WERI-Rb-1 (cell line): ENCODE measurements at regions not wholly inside any gene's neighbourhood (a gene's known extent, or its start where the extent isn't known, plus 50 kb on each side); places are given as distances from the start of the nearest gene placed in this dataset.

Source experiments
- DNase-seq: peaks from one replicate; pipeline ENCODE4 v3.0.0-alpha.2; 2020
- H3K27ac ChIP-seq: fragments of 250-450 bp; sonication (Bioruptor Pico); 2 replicates; pipeline ENCODE4 v1.5.1; 2020; ENCODE audit warnings: mild to moderate bottlenecking, moderate library complexity
- H3K27me3 ChIP-seq: fragments of 250-450 bp; sonication (Bioruptor Pico); 2 replicates; pipeline ENCODE4 v1.5.1; 2021; ENCODE audit warnings: mild to moderate bottlenecking, low read depth, moderate library complexity; ENCODE audit not compliant: insufficient read depth, severe bottlenecking
- H3K36me3 ChIP-seq: fragments of 250-450 bp; sonication (Bioruptor Pico); 2 replicates; pipeline ENCODE4 v1.5.1; 2020; ENCODE audit warnings: mild to moderate bottlenecking, moderate library complexity
- H3K4me3 ChIP-seq: 2 replicates; pipeline ENCODE4 v1.5.1; 2011; ENCODE audit warnings: low read depth, mild to moderate bottlenecking, control low read depth, low read length
- H3K9me3 ChIP-seq: fragments of 250-450 bp; sonication (Bioruptor Pico); 2 replicates; pipeline ENCODE4 v1.5.1; 2021; ENCODE audit warnings: mild to moderate bottlenecking, moderate library complexity; ENCODE audit not compliant: severe bottlenecking
- TF ChIP-seq, protein P1 (sequence below): IDR thresholded peaks from 2 replicates; pipeline ENCODE4 v1.5.1; 2011; ENCODE audit warnings: low read depth, mild to moderate bottlenecking, control low read depth, inconsistent platforms, low read length

DNA sequence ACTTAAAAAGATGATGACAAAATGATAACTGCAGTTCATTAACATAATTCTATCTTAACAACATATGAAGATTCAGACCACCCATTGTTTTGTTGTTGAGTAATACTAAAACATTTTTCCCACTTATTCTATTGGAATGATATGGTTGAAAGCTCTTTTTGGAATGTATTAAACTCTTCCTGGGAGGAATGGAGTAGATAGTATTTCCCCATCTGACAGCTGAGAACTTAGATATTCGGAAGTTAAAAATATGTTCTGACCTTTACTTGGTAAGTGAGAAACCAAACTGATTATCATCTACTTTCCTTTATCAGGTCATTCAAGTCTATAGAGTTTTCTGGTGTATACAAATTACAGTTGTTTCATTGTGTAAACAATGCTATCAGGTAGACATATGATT lies 452.9 kb downstream of the CSNK1G3 start:
- Histone ChIP-seq H3K27ac (no peak overlapping the region), H3K4me3 (no peak overlapping the region), H3K36me3 (no peaks in the 10 kb centered on the region), H3K9me3 (no peaks in the 10 kb centered on the region), H3K27me3 (no peaks in the 10 kb centered on the region)
- TF ChIP-seq, protein P1, sequence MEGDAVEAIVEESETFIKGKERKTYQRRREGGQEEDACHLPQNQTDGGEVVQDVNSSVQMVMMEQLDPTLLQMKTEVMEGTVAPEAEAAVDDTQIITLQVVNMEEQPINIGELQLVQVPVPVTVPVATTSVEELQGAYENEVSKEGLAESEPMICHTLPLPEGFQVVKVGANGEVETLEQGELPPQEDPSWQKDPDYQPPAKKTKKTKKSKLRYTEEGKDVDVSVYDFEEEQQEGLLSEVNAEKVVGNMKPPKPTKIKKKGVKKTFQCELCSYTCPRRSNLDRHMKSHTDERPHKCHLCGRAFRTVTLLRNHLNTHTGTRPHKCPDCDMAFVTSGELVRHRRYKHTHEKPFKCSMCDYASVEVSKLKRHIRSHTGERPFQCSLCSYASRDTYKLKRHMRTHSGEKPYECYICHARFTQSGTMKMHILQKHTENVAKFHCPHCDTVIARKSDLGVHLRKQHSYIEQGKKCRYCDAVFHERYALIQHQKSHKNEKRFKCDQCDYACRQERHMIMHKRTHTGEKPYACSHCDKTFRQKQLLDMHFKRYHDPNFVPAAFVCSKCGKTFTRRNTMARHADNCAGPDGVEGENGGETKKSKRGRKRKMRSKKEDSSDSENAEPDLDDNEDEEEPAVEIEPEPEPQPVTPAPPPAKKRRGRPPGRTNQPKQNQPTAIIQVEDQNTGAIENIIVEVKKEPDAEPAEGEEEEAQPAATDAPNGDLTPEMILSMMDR: no peak
- DNase-seq: no peak

- no peak for DNase-seq
- H3K27me3 ChIP-seq: no peaks in the 10 kb centered on the region
- no peak overlapping the region for H3K4me3 ChIP-seq
- H3K36me3 ChIP-seq: no peaks in the 10 kb centered on the region
- H3K27ac ChIP-seq: no peak overlapping the region
- no peaks in the 10 kb centered on the region for H3K9me3 ChIP-seq
- TF ChIP-seq, protein P1: no peak
Measured at GRCh38 chr5:123960526-123960925, 448.5 kb downstream of the CSNK1G3 start.

DNA sequence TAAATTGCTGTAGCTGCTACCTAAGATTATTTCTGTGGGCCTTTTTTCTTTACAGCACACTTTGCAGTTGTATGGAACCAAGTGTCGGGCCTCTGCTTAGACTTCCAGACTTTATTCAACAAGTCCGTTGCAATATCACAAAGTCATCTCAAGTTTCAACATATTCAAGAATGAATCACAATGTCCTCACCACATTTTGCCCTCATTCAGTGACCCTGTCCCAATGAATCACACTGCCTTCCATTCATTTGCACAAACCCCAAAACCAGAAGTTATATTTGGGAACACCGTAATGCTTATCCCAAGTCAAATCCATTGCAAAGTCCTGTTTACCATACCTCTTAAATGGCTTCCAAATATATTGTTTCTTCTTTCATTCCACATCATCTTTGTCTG lies 439.6 kb downstream of the CSNK1G3 start:
- DNase-seq: no peak
- TF ChIP-seq, protein P1: no peak
- Histone ChIP-seq H3K27me3 (no peaks in the 10 kb centered on the region), H3K4me3 (no peak overlapping the region), H3K9me3 (no peaks in the 10 kb centered on the region), H3K27ac (no peak overlapping the region), H3K36me3 (no peaks in the 10 kb centered on the region)

DNA sequence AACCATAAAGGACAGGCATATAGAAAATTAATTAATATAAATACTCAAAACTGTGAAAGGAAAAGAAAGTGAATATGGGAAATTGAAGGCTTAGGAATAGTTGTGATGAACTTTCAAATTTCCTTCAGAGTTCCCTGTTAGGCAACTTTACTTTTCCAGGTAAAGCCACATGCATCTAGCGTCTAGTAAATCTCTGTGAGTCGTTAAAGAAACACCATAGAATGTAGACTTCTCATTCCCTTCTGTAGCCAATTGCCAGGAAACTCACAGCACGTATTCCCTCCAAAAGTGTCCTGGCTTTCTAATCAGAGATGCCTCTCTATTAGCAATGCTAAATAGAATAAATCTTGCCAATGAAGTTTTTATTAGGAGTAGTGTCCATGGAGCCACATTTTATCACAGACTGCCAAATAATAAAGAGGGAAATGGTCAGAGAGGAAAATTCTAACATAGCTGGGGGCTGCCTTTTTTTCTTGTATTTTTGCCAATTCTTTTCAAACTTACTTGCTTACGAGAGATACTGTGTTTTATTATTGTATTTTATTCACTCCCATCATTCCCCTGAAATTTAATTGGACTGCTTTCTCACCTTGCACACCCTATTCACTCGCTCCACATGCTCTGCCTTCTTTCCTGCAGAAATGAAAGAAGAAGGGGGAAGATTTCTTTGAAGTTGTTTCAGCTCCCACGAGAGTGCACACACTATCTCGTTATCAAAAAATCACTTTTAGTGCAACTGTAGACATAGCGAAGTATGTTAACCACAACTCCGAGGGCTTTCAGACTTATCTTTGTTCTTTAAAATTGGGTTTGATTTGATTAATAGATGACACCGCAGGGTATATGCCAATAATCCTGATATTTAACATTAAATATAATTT lies 439.0 kb downstream of the CSNK1G3 start:
- Histone ChIP-seq H3K27me3 (no peaks in the 10 kb centered on the region), H3K4me3 (no peak overlapping the region), H3K36me3 (no peaks in the 10 kb centered on the region), H3K9me3 (no peaks in the 10 kb centered on the region), H3K27ac (no peak overlapping the region)
- no peak for DNase-seq
- TF ChIP-seq, protein P1: no peak

DNA sequence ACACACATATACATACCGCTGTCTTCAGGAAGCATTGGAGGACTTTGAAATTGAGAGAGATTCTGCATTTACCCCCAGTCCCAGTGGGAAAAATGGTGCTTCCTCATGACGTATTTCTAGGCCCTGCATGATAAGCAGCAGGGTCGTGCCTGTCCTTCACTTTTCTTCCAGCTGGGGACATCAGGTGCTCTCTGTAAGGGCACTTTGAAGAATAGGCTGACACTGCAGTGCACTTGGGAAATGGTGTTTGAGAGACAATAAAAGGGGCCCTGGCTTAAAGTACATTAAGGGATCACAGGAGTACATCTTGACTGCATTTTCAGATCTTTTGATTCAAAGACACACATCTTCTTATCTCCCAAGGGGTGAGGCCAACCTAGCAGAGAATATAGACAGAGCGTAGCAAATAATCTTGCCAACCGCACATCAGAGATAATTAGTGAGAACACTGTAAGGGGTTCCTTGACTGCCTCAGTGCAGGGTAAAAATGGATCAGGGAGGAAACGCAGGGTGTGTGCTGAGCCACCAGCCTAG lies 437.9 kb downstream of the CSNK1G3 start:
- TF ChIP-seq, protein P1: peak; percentile 38
- Histone ChIP-seq H3K36me3 (no peaks in the 10 kb centered on the region), H3K27me3 (no peaks in the 10 kb centered on the region), H3K27ac (no peak overlapping the region), H3K4me3 (no peak overlapping the region), H3K9me3 (no peaks in the 10 kb centered on the region)
- peak; percentile 25 for DNase-seq
